HG02588 (cell line): ENCODE measurements at regions not wholly inside any gene's neighbourhood (a gene's known extent, or its start where the extent isn't known, plus 50 kb on each side); places are given as distances from the start of the nearest gene placed in this dataset.

Source experiments
- ATAC-seq: cut with Tn5 transposase; IDR thresholded peaks from one replicate; pipeline ENCODE4 v1.9.1; 2021; ENCODE audit warnings: mild to moderate bottlenecking, moderate library complexity; ENCODE audit not compliant: unreplicated experiment

- no peak for ATAC-seq
These were observed 57.8 kb upstream of the CBLN2 start for GRCh38 chr18:72601944-72602343.

- ATAC-seq, result no peak
These were observed 57.3 kb upstream of the CBLN2 start for GRCh38 chr18:72601481-72601880.
